ENCODE measurements at regions not wholly inside any gene's neighbourhood (a gene's known extent, or its start where the extent isn't known, plus 50 kb on each side); places are given as distances from the start of the nearest gene placed in this dataset.

DNA sequence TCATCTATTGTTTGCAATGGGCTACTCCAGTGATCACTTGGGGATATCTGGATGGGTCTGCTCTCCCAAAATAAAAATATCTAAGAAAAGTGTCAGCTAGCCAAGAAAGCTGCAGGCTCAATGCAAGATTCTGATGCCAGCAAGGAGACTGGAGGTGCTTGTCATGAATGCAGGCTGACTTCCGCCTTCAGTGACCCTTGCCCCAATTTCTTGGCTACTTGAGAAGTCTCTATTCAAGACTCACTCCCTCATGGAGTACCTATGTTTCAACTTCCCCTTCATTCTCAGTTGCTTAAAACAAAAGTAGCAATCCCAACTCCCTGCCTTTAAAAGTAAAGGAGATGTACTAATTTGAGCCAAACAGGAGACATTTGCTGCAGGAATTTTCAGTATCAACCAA lies 123.9 kb downstream of the GPR65 start:
- peak overlapping the region; percentile 77 for H4K8ac ChIP-seq (ENCODE audit: low read depth, low read length)
- H4K91ac ChIP-seq (ENCODE audit: low read depth, low read length), result peak overlapping the region; percentile 90
- no peaks in the 10 kb centered on the region for H3K27me3 ChIP-seq (ENCODE audit: insufficient read depth, low read length)
- peak overlapping the region; percentile 89 for H3K27ac ChIP-seq (ENCODE audit: low read depth, low read length)
- peak overlapping the region; percentile 96 for H2BK5ac ChIP-seq (ENCODE audit: low read depth, low read length, poor library complexity)
- peaks cover 3% of the 10 kb centered on the region for H3K79me2 ChIP-seq (ENCODE audit: control insufficient read depth, insufficient read depth, low read length, poor library complexity)
- no peak overlapping the region for H3K4me3 ChIP-seq (ENCODE audit: low read depth, low read length)
- peaks cover 9 to 14% of the 10 kb centered on the region in 2 experiments for H3K4me1 ChIP-seq (ENCODE audit: control insufficient read depth in 1 of 2, insufficient read depth in 2 of 2, low read length in 2 of 2)
- H3K4me2 ChIP-seq (ENCODE audit: low read length), result peak overlapping the region; percentile 61
- no CpG with 5 or more reads among the region's 1 CpG for WGBS (ENCODE audit: extremely low coverage, insufficient coverage, insufficient read length)
- H3K4ac ChIP-seq (ENCODE audit: low read depth, low read length), result peak overlapping the region; percentile 91
- H2BK12ac ChIP-seq (ENCODE audit: low read length), result peak overlapping the region; percentile 98
- H3K9me3 ChIP-seq (ENCODE audit: insufficient read depth, low read depth, low read length), result no peaks in the 10 kb centered on the region
- H3K79me1 ChIP-seq (ENCODE audit: low read length), result peaks cover 18% of the 10 kb centered on the region
- H2AFZ ChIP-seq (ENCODE audit: insufficient read depth, low read length, poor library complexity), result no peak overlapping the region
- H2BK120ac ChIP-seq (ENCODE audit: insufficient read depth, low read length, poor library complexity), result peak overlapping the region; percentile 93
- H3K9ac ChIP-seq (ENCODE audit: low read length), result no peak overlapping the region
- peak in 1 of 2 donors; percentile 38 for DNase-seq
- H3K36me3 ChIP-seq (ENCODE audit: control insufficient read depth in 1 of 2, insufficient read depth in 2 of 2, low read length in 2 of 2), result no peaks in the 10 kb centered on the region
- peak overlapping the region; percentile 67 for H3K14ac ChIP-seq (ENCODE audit: low read length)
- peak overlapping the region; percentile 62 for H2AK5ac ChIP-seq (ENCODE audit: low read length)
- H4K12ac ChIP-seq (ENCODE audit: low read depth, low read length), result peak overlapping the region; percentile 43
- no peak overlapping the region for H3K23ac ChIP-seq (ENCODE audit: low read length)
- H3K18ac ChIP-seq (ENCODE audit: low read length), result peak overlapping the region; percentile 84

DNA sequence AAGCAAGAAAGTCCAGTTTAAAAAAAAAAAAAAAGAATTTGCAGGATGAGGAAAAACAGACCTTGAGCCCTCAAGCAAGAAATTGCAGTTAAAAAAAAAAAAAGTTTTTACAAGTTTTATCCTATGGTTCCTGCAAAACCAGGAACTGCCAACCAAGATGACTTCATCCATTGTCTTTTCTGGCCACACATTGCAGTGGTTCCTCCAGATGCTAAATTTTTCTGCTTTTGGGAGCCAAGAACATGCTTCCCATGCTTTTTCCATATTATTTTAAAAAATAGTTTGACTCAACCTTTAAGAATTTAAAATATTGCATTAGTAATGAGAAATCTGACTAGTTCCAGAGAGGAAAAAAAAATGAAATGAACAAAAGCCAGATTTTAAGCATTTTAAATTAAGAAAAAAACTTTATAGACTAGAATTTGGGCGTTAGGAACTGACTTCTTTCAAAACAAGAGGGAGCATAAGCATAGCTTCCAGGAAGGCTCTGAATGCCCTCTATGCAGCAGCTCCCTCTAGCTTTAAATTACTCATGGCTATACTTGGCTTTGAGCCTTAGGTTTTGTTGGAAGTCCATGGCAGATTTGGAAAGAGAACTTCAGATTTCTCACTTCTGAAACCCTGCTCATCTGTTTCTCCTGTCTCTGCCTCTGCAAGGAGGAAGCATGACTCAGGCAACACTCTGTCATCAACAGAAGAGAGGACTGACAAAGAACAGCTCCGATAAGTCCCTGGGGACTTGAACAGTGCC lies 124.5 kb downstream of the GPR65 start:
- Histone ChIP-seq H3K4me2 (ENCODE audit: low read length) (peak overlapping the region; percentile 37), H4K91ac (ENCODE audit: low read depth, low read length) (peak overlapping the region; percentile 86), H2BK12ac (ENCODE audit: low read length) (peak overlapping the region; percentile 89), H3K27me3 (ENCODE audit: insufficient read depth, low read length) (no peaks in the 10 kb centered on the region), H3K36me3 (ENCODE audit: control insufficient read depth in 1 of 2, insufficient read depth in 2 of 2, low read length in 2 of 2) (no peaks in the 10 kb centered on the region), H4K8ac (ENCODE audit: low read depth, low read length) (peak overlapping the region; percentile 76), H3K14ac (ENCODE audit: low read length) (peak overlapping the region; percentile 85), H2AFZ (ENCODE audit: insufficient read depth, low read length, poor library complexity) (no peak overlapping the region), H3K9ac (ENCODE audit: low read length) (no peak overlapping the region), H3K4ac (ENCODE audit: low read depth, low read length) (peak overlapping the region; percentile 71), H2AK5ac (ENCODE audit: low read length) (no peak overlapping the region), H4K12ac (ENCODE audit: low read depth, low read length) (no peak overlapping the region), H3K18ac (ENCODE audit: low read length) (peak overlapping the region; percentile 77), H3K79me1 (ENCODE audit: low read length) (peaks cover 18% of the 10 kb centered on the region), H2BK120ac (ENCODE audit: insufficient read depth, low read length, poor library complexity) (peak overlapping the region; percentile 98), H3K23ac (ENCODE audit: low read length) (no peak overlapping the region), H3K4me1 (ENCODE audit: control insufficient read depth in 1 of 2, insufficient read depth in 2 of 2, low read length in 2 of 2) (peaks cover 9 to 14% of the 10 kb centered on the region in 2 experiments), H3K79me2 (ENCODE audit: control insufficient read depth, insufficient read depth, low read length, poor library complexity) (peaks cover 3% of the 10 kb centered on the region), H2BK5ac (ENCODE audit: low read depth, low read length, poor library complexity) (peak overlapping the region; percentile 99), H3K9me3 (ENCODE audit: insufficient read depth, low read depth, low read length) (no peaks in the 10 kb centered on the region), H3K27ac (ENCODE audit: low read depth, low read length) (peak overlapping the region; percentile 98), H3K4me3 (ENCODE audit: low read depth, low read length) (no peak overlapping the region)
- DNase-seq, result peak; percentile 9 to 68
- no CpG with 5 or more reads among the region's 2 CpGs for WGBS (ENCODE audit: extremely low coverage, insufficient coverage, insufficient read length)

DNA sequence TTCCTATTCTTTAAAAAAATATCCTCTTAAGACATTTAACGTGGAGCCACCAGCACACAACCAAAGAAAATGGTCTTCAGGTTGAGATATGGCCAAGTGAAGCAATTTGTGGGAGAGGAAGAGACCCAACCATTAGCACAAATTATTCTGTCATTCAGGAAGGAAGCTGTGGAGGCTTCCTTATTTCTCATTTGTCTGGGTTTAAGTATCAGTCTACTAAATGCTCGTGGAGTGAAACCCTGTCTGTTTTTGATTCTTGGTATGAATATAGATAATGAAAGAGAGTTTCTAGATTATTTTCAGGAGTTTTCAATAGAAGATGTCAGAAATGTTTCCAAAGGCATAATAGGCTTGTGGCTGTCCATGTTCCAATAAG lies 125.1 kb downstream of the GPR65 start:
- peaks cover 3% of the 10 kb centered on the region for H3K79me2 ChIP-seq (ENCODE audit: control insufficient read depth, insufficient read depth, low read length, poor library complexity)
- H3K9me3 ChIP-seq (ENCODE audit: insufficient read depth, low read depth, low read length), result no peaks in the 10 kb centered on the region
- no peak for DNase-seq
- H2BK5ac ChIP-seq (ENCODE audit: low read depth, low read length, poor library complexity), result peak overlapping the region; percentile 99
- H3K23ac ChIP-seq (ENCODE audit: low read length), result no peak overlapping the region
- H3K4me1 ChIP-seq (ENCODE audit: control insufficient read depth in 1 of 2, insufficient read depth in 2 of 2, low read length in 2 of 2), result peaks cover 9 to 14% of the 10 kb centered on the region in 2 experiments
- H3K18ac ChIP-seq (ENCODE audit: low read length), result no peak overlapping the region
- H3K27me3 ChIP-seq (ENCODE audit: insufficient read depth, low read length), result no peaks in the 10 kb centered on the region
- no peak overlapping the region for H2AK5ac ChIP-seq (ENCODE audit: low read length)
- peak overlapping the region; percentile 97 for H2BK12ac ChIP-seq (ENCODE audit: low read length)
- no CpG with 5 or more reads among the region's 2 CpGs for WGBS (ENCODE audit: extremely low coverage, insufficient coverage, insufficient read length)
- H3K4ac ChIP-seq (ENCODE audit: low read depth, low read length), result peak overlapping the region; percentile 84
- peak overlapping the region; percentile 98 for H2BK120ac ChIP-seq (ENCODE audit: insufficient read depth, low read length, poor library complexity)
- H2AFZ ChIP-seq (ENCODE audit: insufficient read depth, low read length, poor library complexity), result no peak overlapping the region
- H3K79me1 ChIP-seq (ENCODE audit: low read length), result peaks cover 18% of the 10 kb centered on the region
- H4K8ac ChIP-seq (ENCODE audit: low read depth, low read length), result peak overlapping the region; percentile 76
- peak overlapping the region; percentile 68 for H4K12ac ChIP-seq (ENCODE audit: low read depth, low read length)
- H4K91ac ChIP-seq (ENCODE audit: low read depth, low read length), result peak overlapping the region; percentile 95
- H3K4me3 ChIP-seq (ENCODE audit: low read depth, low read length), result no peak overlapping the region
- H3K14ac ChIP-seq (ENCODE audit: low read length), result peak overlapping the region; percentile 72
- H3K4me2 ChIP-seq (ENCODE audit: low read length), result peak overlapping the region; percentile 37
- peak overlapping the region; percentile 98 for H3K27ac ChIP-seq (ENCODE audit: low read depth, low read length)
- H3K36me3 ChIP-seq (ENCODE audit: control insufficient read depth in 1 of 2, insufficient read depth in 2 of 2, low read length in 2 of 2), result no peaks in the 10 kb centered on the region
- no peak overlapping the region for H3K9ac ChIP-seq (ENCODE audit: low read length)

Measured in trophoblast cell (in vitro differentiated cells and primary cell).